Cerebellar cortex (tissue), 1 donor: ENCODE measurements at regions not wholly inside any gene's neighbourhood (a gene's known extent, or its start where the extent isn't known, plus 50 kb on each side); places are given as distances from the start of the nearest gene placed in this dataset.
"Not testable (repeated sequence)": the region's sequence is repeated elsewhere in the genome, so short reads cannot be mapped to it uniquely, and the experiment has no call there.

Experiments
- DNase-seq: peaks from one replicate; pipeline ENCODE4 v3.0.0-alpha.2; 2015; ENCODE audit warnings: low spot score

DNA sequence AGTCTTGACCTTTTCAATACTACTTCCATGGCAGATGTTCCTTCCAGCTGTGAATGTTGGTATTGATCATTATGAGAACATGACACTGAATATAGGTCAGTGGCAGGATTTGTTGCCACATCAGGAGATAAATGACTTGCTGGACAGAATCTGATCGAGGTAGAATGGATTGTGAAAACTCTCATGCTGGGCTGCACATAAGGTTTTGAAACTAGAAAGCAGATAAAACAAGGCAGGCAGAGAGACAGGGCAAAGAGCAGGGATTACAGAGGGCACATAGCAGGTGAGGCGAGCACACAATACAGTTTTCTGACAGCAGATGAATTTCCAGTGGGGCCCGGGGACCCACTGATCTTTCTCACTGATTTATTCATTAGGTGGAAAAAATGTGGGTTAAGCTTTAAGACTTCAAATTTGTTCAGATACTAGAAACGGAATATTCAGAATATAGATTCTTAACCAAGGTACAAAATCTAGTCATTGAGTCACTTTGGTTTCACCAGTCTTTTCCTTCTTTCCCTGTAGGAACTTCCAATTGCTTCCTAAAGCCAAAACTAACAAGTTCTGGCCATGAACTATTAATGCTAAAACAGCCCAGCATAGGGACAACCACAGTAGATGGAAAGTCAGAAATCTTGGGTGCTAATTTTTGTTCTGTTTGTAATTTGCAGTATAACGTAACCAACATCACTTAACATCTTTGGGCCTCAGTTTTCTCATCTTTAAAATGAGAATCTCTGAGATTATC, 296.0 kb upstream of the PTBP2 start:
- no peak for DNase-seq

DNA sequence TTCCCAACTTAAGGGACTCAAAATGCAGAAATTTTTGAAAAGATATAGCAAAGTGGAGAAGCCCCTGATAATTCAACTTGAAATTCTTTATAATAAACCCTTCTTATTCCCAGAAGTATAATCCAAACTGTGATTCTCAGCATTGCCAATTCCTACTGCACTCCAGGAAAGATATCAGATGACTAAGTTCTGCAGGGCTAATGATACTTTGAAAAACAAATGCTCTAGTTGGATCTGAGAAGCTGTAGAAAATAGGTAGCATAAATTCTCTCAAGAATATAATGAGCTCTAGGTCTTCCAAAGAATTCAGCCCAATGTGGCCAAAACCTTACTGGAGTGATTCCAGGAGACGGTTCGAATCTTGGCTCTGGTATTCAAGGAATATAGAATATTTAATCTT, 294.0 kb upstream of the PTBP2 start:
- no peak for DNase-seq

DNA sequence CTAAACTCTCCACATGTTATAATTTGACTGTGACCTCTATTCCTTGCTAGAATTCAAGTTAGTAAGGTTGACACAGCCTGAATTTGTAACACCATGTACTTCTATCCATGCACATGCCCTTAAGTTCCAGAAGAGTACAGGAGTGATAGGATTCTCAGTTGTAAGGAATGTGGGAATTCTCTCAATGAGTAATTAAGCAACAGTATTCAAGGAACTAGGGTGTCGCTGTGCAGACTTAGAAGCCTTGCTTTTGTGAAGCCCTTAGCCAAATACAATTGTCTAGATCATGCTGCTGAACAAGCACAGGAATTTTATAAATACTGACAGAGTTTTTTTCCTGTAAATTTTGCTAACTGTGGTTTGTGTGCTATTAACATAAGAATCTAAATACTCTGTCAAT, 276.3 kb upstream of the PTBP2 start:
- DNase-seq: no peak

DNA sequence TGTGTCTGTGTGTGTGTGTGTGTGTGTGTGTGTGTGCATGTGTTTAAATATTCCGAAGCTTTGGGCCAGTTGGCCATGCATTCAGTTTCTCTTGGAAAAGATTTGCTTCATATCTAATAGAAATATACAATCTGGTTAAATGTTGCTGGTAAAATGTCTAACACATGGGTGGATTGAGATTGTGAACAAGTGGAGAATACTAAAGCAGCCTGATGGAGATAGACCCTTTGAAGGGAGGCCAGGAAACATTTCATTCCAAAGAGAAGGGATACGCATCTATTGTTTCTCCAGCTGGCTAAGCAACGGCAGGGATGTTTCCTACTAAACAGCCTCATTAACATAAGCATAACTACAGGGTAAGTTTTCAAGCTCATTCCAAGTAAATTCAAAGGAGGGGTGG, 257.5 kb upstream of the PTBP2 start:
- DNase-seq: no peak

DNA sequence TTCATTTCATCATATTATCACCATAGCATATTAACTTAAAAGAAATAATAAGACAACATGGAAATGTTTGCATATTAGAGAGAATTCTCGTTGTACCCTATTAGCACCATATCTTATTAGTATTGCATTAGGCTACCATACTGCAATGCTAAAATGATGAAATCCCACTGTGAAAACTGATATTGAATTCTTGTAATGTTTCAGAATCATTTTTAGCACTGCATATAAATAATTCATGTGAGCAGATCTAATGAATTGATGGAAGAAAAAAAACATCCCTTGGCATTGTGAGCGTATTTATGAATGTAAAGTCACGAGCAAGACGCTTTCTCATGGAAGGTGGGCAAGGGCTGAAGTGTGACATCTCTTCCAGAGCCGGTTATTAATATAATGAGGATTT, 257.1 kb upstream of the PTBP2 start:
- DNase-seq: no peak

DNA sequence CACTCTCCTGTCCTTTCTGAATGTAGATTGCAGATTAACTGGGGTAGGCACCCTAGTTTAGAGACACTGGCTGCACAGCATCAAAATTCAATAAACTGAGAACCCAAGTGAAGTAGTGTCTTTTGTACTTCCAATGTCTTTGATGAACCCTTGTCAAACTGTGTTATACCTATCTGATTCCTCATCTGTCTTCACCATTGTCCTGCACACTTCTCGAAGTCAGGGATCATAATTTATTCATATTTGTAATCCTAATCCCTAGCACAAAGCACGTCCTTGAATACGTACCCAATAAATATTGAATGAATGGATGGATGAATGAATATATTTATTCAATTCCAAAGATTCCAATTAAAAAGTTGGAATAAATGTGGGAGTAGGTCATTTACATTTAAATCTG, 256.6 kb upstream of the PTBP2 start:
- no peak for DNase-seq

DNA sequence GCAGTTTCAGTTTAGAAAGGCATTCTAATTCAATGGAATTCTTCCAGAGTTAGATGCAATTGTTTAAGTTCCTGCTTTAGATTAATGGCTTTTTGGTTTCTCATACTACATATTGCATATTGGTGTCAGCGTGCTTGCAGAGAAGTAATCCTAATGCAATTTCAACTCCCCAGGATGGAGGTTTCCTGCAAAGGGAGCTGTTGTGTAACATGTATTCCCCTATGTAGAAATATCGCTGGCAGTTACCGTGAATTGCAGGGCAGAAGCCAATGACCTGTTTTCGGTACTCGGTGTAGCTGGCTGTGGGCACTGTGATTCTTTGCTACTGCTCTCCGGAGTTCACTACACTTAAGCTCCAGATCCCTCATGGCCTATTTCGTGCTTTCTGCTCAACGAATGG, 256.1 kb upstream of the PTBP2 start:
- DNase-seq: peak; percentile 1

DNA sequence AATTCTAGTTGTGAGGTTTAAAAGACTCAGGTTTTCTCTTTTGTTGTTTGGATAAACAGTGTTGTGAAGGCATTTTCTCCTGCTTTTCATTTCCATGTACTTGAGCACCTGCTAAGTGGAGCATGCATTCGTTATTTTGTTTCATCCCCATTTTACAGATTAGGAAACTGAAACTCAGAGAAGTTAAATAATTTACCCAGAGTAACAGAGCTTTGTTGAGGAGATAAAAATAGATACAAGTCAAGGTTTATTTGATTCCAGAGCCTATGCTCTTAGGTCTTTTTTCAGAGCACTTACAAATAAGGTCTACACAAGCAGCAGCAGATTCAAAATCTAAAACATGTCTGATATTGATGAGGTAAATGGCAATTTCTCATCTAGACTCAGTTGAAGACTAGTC, 254.7 kb upstream of the PTBP2 start:
- DNase-seq: no peak

DNA sequence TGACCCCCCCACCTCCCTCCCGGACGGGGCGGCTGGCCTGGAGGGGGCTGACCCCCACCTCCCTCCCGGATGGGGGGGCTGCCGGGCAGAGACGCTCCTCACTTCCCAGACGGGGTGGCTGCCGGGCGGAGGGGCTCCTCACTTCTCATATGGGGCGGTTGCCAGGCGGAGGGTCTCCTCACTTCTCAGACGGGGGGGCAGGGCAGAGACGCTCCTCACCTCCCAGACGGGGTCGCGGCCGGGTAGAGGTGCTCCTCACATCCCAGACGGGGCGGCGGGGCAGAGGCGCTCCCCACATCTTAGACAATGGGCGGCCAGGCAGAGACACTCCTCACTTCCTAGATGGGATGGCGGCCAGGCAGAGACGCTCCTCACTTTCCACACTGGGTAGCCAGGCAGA, 251.9 kb upstream of the PTBP2 start:
- not testable (repeated sequence) for DNase-seq

DNA sequence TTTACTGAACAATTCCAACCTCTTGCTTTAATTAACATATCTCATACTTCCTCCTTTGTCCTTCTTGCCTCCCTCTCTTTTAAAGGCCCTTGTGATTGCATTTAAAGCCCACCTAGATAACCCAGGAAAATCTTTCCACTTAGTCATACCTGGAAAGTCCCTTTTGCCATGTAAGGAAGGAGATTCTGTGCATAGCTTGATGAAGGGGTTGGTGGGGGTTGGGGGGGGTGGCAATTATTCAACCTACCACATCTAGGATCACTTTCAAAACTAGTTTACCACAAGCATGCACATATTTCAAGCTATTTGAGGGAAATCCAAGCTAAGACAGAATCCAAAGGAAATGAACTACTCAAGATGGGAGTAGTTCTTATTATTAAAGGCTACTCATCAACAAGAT, 249.1 kb upstream of the PTBP2 start:
- DNase-seq: no peak

DNA sequence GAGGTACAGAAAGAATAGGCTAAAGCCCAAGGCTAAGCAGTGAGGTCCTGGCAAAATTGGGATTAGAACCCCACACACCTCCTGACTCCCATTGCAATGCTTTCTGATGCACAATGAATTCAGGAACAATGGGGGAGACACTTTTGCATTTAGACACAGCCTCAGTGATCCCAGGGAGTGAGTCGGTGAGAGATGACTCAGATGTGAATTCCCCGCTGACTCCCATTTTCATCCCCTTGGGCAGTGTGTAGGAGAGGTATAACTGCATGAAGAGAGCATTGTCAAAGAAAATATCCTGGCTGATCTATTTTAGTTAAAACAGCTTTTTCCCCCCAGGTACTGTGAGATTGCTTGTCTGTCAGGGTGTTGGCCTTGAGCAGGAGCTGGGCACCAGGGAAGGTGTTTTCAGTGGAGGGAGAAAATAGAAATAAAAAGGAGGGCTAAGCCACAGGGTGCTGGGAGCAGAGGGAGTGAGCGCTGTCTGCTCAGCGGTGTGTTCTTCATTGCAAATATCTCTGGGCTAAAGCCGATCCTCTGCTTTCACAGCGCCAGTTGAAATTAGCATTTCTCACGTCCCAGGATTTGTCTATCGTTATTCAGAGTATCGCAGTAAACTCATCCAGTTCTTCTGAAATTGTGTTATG, 247.7 kb upstream of the PTBP2 start:
- no peak for DNase-seq

DNA sequence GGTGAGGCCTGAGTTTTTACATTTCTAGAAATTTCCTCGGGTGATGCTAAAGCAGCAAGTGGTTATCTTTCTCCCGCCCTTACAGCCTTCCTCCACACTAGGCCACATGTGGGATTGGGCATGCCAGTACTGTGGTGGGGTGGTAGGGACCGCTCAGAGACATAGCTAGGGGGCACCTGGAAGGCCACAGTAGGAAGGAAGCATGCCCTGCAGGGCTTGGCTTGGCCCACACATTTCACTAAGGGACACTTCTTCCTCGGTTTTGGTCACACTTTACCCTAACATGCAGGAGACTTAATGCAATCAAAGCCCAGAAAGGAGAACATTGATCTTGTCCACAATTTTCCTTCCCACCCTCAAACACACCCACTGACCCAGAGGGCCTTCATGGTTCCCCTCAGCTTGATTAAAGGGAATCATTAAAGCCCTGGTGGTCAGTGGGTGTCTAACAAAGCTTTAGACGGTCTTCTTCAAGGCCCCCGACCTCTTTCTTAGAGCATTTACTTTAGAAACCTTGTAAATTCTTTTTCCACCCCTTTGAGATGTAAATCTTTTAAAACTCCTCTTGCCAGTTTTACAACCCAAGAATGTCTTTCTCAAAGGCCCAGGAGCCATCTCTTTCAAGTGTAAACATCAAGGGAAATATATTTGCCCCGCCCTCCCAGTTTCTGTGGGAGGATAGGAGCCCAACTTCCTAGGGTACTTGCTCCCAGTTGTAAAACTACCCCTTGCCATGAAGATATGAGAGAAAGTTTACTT, 246.4 kb upstream of the PTBP2 start:
- no peak for DNase-seq

DNA sequence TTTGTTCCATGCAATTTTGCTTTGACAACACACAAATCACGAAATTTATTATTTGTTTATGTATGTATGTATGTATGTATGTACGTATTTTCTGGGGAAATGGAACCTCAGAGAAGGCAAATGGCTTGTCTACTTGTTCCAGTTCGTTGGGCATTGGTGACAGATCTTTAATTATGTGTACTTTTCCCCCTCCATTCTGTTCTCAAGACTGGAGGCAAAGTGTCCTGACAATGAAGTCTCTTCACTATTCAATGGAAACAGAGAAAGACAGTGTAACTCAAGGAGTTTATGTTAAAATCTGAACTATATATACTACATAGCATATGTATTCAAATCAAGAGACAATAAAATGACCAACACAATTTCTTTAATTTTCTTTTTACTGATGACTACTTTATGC, 245.7 kb upstream of the PTBP2 start:
- DNase-seq: no peak

DNA sequence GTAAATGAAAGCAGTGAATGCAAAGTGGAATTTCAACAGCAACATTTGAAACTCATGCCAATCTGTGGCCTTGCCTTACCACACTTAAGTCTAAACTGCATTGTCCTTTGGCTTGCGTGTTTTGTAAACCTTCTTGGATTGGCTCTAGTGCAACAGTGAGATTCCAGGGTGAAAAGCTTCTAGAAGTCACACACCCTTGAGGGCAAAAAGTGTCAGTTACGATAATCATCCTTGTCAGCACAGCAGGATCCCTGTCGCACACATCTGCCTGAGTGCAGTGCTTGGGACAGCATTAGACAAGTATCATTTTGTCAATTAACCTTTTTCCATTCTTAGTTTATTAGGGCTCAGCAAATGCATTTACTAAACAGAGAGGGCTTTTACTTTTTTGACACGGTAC, 243.4 kb upstream of the PTBP2 start:
- no peak for DNase-seq

DNA sequence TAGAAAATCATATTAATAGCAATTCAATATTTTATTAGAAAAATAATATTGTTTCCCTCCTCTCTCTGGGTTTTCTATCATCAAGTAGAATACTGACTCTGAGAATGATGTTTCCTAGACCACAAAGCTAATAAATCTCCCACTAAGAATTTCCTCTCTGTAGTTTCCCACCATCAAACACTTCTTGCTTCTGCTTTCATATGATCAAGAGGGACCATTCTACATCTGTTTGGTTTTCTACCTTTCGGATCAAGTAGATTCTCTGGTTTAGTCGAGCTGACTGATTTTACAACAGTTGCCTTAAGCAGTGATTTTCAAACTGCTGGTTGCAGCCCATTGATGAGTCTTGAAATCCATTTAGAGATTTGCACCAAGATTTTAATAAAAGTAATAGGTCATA, 240.2 kb upstream of the PTBP2 start:
- DNase-seq: no peak

DNA sequence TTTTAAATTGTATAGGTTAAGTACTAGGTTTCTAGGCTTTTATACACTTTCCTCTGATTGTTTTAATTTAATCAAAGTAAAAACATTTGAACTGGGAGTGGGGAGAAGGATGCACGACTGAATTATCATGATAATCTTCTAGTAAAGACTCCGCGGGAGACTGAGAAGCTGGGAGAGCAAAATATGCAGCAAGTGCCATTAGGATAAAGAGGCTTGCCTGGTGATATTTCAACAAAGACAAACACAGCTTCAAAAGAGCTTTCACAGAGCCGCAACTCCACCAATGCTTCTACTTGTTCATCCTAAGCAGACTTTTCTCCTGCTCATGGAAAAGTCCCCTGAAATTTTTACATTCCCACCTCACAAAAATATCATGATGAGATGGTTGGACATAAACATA, 239.0 kb upstream of the PTBP2 start:
- no peak for DNase-seq

DNA sequence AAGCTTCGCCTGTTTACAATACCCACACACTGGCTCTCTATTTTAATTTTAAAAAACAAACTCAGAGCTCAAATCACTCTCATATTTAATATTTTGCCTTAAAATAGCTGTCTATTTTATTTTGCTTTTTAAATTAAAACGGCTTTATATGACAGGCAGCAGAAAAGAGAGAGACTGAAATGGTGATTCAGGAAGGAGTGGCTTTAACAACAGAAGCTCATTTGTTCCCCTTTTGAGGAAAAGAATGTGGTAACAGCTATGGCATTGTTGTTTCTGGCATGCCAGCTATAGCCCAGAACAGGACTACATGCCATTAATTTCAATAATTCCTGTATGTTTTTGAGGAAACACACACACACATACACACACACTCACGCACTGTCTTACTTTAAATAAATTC, 234.2 kb upstream of the PTBP2 start:
- no peak for DNase-seq

DNA sequence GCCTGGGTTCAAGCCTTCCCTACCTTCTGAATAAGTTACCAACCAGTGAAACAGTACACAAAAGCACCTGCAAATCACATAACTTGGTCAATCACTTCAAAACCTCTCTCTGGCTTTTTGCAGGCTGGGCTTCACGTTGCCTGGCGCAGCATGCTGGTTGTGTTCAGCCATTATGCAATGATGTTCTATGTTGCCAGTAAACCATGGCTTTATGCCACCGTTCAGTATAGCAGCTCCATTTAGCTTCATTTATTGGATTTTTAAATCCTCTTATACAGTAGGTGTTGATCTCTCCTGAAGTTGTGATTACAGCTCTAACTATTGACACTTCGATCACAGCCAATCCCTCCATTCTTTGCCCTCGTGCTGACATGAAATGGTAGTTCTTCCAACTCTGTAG, 233.6 kb upstream of the PTBP2 start:
- no peak for DNase-seq

DNA sequence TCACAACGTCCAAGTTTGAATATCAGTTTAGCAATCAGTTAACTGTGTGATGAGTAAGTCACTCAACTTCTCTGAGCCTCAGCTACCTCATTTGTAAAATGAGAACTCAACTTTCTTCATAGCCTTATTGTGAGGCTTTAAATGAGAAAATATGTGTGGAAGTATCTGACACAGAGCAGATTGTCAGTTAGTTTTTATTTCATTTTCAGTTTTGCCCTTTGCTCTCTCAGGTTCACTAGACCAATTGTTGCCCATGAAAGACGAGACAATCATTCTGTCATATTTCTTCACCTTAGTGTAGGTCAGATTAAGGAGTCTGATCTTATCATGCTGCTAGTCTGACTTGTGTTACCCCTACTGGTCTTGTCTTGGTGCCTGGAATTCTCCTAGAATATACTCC, 232.8 kb upstream of the PTBP2 start:
- DNase-seq: no peak

DNA sequence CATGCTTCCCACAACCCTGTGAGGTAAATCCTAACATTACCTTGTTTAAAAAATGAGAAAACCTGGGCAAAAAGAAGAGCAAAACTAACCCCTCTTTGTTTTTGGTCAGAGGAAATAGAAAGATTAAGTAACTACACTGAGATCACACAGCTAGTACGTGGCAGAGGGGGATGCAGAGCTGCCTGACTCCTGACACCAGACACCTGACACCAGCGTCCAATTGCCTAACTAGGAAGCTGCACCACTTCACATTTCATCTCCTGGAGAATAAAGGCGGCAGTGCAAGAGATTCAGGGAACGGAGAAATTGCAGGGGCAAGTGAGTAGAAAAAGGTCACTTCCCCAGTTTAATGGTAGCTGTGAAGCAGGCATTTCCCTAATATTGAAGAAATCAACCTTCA, 229.3 kb upstream of the PTBP2 start:
- no peak for DNase-seq

DNA sequence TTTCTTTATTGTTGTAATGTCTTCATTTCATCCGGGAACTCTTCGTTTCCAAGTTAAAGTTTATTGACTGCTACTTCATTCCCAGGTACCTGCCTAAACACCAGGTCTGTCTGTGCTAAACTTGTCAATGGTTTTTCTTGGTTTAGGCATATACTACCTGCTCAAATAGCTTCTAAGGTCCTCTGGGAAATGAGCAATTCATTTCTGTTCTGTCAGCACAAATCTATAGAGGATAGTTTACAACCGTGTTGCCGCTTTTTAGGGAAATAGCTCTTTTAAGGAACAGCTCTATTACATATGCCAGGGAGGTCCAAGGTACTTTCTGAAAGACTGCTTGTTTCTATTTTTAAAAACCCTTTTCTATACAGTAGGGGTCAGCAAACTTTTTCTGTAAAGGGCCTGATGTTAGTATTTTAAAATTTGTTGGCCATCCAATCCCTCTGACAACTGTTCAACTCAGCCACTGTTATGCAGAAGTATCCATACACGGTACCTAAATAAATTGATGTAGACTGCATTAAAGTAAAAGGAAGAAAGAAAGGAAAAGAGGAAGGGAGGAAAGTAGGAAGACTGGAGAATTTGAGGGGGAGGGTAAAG, 222.7 kb upstream of the PTBP2 start:
- DNase-seq: no peak

DNA sequence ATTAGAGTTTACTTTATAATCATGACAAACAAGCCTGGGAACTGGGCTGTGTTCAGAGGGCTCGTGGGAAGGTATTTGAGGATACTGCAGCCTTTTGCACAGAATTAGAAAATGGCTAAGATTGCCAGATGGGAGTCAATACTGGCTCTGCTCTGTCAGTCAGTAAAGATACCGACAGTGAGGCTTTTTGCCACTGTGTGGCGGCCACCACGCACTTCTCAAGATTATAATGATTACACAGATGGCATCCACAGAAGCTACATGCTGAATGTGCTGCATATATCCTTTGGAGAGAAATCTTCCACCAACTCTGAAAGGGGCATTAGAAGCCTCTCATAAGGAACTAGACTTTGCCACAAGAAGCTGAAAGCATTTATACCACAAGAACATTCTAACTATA, 213.4 kb upstream of the PTBP2 start:
- no peak for DNase-seq

DNA sequence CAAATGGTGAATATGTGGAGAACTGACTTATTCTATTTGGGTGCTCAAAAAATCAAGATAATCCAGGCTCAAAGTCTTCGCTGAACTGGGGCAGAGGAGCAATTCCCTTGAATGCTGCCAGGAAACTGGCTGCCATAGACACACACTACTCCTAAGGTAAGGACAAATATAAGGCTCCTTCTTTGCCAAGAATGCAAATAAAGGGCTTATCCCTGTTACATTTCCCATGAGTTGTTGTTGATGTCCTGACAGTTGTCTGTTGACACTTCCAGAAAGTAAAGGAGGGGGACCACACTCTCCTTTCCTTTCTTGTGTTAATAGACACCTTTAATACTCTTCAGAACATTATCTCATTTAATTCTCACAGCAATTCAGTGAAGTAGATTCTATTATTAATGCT, 212.2 kb upstream of the PTBP2 start:
- DNase-seq: no peak
